Keratinocyte (primary cell): ENCODE measurements at regions not wholly inside any gene's neighbourhood (a gene's known extent, or its start where the extent isn't known, plus 50 kb on each side); places are given as distances from the start of the nearest gene placed in this dataset.

ENCODE experiments used
- DNase-seq: peaks from one replicate; pipeline ENCODE4 v3.0.0-alpha.2; 2011; ENCODE audit warnings: low read depth, missing footprints, low spot score
- FAIRE-seq: peaks from 2 replicates; lab custom pipeline; 2011; peaks lifted over from hg19 to GRCh38; lab: Jason Lieb, UNC
- H2AFZ ChIP-seq: 2 replicates; pipeline ENCODE4 v1.6.0; 2012; ENCODE audit warnings: low read length, control low read depth, inconsistent platforms; ENCODE audit not compliant: control insufficient read depth
- H3K27ac ChIP-seq: 2 replicates; pipeline ENCODE4 v1.5.1; 2011; ENCODE audit warnings: low read length; ENCODE audit not compliant: control insufficient read depth, insufficient read depth
- H3K27me3 ChIP-seq: 3 replicates; pipeline ENCODE4 v1.6.0; 2011; ENCODE audit warnings: low read length; ENCODE audit not compliant: control insufficient read depth, insufficient read depth; ENCODE audit errors: extremely low read depth
- H3K36me3 ChIP-seq, 2 experiments: 2 replicates in 1 of 2; 3 replicates in 1 of 2; pipeline ENCODE4 v1.5.1; 2011; ENCODE audit warnings: low read length in 2 of 2, mild to moderate bottlenecking in 1 of 2; ENCODE audit not compliant: control insufficient read depth in 2 of 2, insufficient read depth in 2 of 2; ENCODE audit errors: extremely low read depth in 1 of 2
- H3K4me1 ChIP-seq: 3 replicates; pipeline ENCODE4 v1.5.1; 2011; ENCODE audit warnings: low read length; ENCODE audit not compliant: control insufficient read depth, insufficient read depth; ENCODE audit errors: extremely low read depth
- H3K4me2 ChIP-seq: 3 replicates; pipeline ENCODE4 v1.6.0; 2011; ENCODE audit warnings: low read depth, low read length; ENCODE audit not compliant: control insufficient read depth, insufficient read depth; ENCODE audit errors: extremely low read depth
- H3K4me3 ChIP-seq, 3 experiments: fragments of 200-600 bp in 1 of 3; sonication (generic) in 1 of 3; 2 replicates in 2 of 3; 3 replicates in 1 of 3; pipeline ENCODE4 v1.5.1; 2011 to 2016; ENCODE audit warnings: low read length in 3 of 3, mild to moderate bottlenecking in 3 of 3, control low read depth in 2 of 3, inconsistent platforms in 1 of 3, low read depth in 1 of 3, mixed read lengths in 1 of 3, mixed run types in 1 of 3, moderate library complexity in 1 of 3; ENCODE audit not compliant: control insufficient read depth in 2 of 3, insufficient read depth in 2 of 3; ENCODE audit errors: extremely low read depth in 1 of 3
- H3K79me2 ChIP-seq: 2 replicates; pipeline ENCODE4 v1.6.0; 2012; ENCODE audit warnings: low read length; ENCODE audit not compliant: control insufficient read depth, insufficient read depth
- H3K9ac ChIP-seq: 3 replicates; pipeline ENCODE4 v1.6.0; 2011; ENCODE audit warnings: low read length; ENCODE audit not compliant: control insufficient read depth, insufficient read depth; ENCODE audit errors: extremely low read depth
- H3K9me1 ChIP-seq: 3 replicates; pipeline ENCODE4 v1.6.0; 2011; ENCODE audit warnings: low read length; ENCODE audit not compliant: control insufficient read depth, insufficient read depth; ENCODE audit errors: extremely low read depth
- H3K9me3 ChIP-seq: 2 replicates; pipeline ENCODE4 v1.5.1; 2012; ENCODE audit warnings: low read depth, low read length; ENCODE audit not compliant: control insufficient read depth
- H4K20me1 ChIP-seq: 3 replicates; pipeline ENCODE4 v1.6.0; 2011; ENCODE audit warnings: low read length; ENCODE audit not compliant: control insufficient read depth, insufficient read depth; ENCODE audit errors: extremely low read depth
- CTCF ChIP-seq, 3 experiments: IDR thresholded peaks in 1 of 3; conservative IDR thresholded peaks in 1 of 3; optimal IDR thresholded peaks in 1 of 3; 2 replicates in 2 of 3; 3 replicates in 1 of 3; pipeline versions ENCODE3 to v1.5.1; 2011; ENCODE audit warnings: low read length in 3 of 3, mild to moderate bottlenecking in 3 of 3, moderate library complexity in 2 of 3, control low read depth in 1 of 3, inconsistent platforms in 1 of 3; ENCODE audit not compliant: insufficient read depth in 2 of 3; ENCODE audit errors: extremely low read depth in 1 of 3
- EZH2 ChIP-seq: IDR thresholded peaks from one replicate; pipeline ENCODE4 v1.6.1; 2012; ENCODE audit warnings: inconsistent platforms, mild to moderate bottlenecking, low read length, moderate library complexity
- dilution Hi-C: fragments of 300-500 bp; cut with MboI; formaldehyde crosslinking; loops from one replicate; pipeline ENCODE4 v1.7.0; 2020; ENCODE audit warnings: low sequenced_read_pairs; ENCODE audit not compliant: extremely low pct_ligation_motif_present

GRCh38 chr20:43345676-43346075, 112.0 kb upstream of the SRSF6 start:
- dilution Hi-C loops: no loop called here
- Histone ChIP-seq H4K20me1 (no peaks in the 10 kb centered on the region), H3K36me3 (no peaks in the 10 kb centered on the region), H2AFZ (no peak overlapping the region), H3K9ac (no peak overlapping the region), H3K79me2 (no peaks in the 10 kb centered on the region), H3K27ac (no peak overlapping the region), H3K4me3 (no peak overlapping the region), H3K4me2 (no peak overlapping the region), H3K4me1 (no peaks in the 10 kb centered on the region), H3K9me3 (no peaks in the 10 kb centered on the region), H3K9me1 (no peaks in the 10 kb centered on the region), H3K27me3 (no peaks in the 10 kb centered on the region)
- DNase-seq (no peak), FAIRE-seq (no peak)
- TF ChIP-seq CTCF (optimal IDR thresholded peaks at IDR 0.05 in 1 of 3, IDR thresholded peaks at IDR 0.05 in 1 of 3, conservative IDR thresholded peaks at IDR 0.05 in 1 of 3; ENCODE audit: extremely low read depth in 1 of 3, insufficient read depth in 2 of 3, low read length in 3 of 3) (no peak), EZH2 (no peak)

- no peak overlapping the region for H3K27ac ChIP-seq
- dilution Hi-C loops: no loop called here
- no peaks in the 10 kb centered on the region for H3K36me3 ChIP-seq
- no peaks in the 10 kb centered on the region for H3K9me1 ChIP-seq
- H2AFZ ChIP-seq: no peak overlapping the region
- no peaks in the 10 kb centered on the region for H3K9me3 ChIP-seq
- no peak overlapping the region for H3K9ac ChIP-seq
- TF ChIP-seq CTCF (optimal IDR thresholded peaks at IDR 0.05 in 1 of 3, IDR thresholded peaks at IDR 0.05 in 1 of 3, conservative IDR thresholded peaks at IDR 0.05 in 1 of 3; ENCODE audit: extremely low read depth in 1 of 3, insufficient read depth in 2 of 3, low read length in 3 of 3) (no peak), EZH2 (no peak)
- H3K4me2 ChIP-seq: no peak overlapping the region
- H4K20me1 ChIP-seq: no peaks in the 10 kb centered on the region
- FAIRE-seq (no peak), DNase-seq (no peak)
- no peaks in the 10 kb centered on the region for H3K79me2 ChIP-seq
- no peak overlapping the region for H3K4me3 ChIP-seq
- no peaks in the 10 kb centered on the region for H3K27me3 ChIP-seq
- H3K4me1 ChIP-seq: no peaks in the 10 kb centered on the region
Observed at GRCh38 chr20:43341511-43341910, 116.2 kb upstream of the SRSF6 start.
